ENCODE measurements at regions not wholly inside any gene's neighbourhood (a gene's known extent, or its start where the extent isn't known, plus 50 kb on each side); places are given as distances from the start of the nearest gene placed in this dataset.

DNA sequence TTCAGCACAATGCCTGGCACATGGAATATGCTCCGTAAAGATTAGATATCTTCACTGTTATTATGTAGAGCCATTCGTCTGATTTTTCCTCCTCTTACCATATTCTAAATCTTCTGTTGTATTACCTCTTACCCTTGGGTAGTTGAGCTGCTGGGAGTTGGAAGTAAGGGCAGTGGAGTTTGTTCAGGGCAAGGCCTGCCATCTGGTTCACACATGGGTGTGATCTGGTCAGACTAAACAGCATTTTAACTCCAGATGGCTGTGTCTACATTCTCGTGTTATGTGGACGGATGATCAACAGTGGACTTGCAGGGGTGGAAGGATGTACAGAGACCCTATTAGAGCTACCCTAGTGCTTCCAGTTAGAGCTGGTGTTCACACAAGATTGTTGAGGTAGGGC is 164.9 kb downstream of the ZIC5 start:
- TF ChIP-seq, protein P1, sequence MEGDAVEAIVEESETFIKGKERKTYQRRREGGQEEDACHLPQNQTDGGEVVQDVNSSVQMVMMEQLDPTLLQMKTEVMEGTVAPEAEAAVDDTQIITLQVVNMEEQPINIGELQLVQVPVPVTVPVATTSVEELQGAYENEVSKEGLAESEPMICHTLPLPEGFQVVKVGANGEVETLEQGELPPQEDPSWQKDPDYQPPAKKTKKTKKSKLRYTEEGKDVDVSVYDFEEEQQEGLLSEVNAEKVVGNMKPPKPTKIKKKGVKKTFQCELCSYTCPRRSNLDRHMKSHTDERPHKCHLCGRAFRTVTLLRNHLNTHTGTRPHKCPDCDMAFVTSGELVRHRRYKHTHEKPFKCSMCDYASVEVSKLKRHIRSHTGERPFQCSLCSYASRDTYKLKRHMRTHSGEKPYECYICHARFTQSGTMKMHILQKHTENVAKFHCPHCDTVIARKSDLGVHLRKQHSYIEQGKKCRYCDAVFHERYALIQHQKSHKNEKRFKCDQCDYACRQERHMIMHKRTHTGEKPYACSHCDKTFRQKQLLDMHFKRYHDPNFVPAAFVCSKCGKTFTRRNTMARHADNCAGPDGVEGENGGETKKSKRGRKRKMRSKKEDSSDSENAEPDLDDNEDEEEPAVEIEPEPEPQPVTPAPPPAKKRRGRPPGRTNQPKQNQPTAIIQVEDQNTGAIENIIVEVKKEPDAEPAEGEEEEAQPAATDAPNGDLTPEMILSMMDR (IDR thresholded peaks at IDR 0.05): no peak
- no peak for TF ChIP-seq POLR2A (IDR thresholded peaks at IDR 0.05)

Data from uterus (tissue), 2 donors.